AG09319 (cell line): ENCODE measurements at regions not wholly inside any gene's neighbourhood (a gene's known extent, or its start where the extent isn't known, plus 50 kb on each side); places are given as distances from the start of the nearest gene placed in this dataset.

ENCODE experiments used
- DNase-seq: peaks from one replicate; pipeline ENCODE4 v3.0.0-alpha.2; 2010; ENCODE audit warnings: low read depth; ENCODE audit errors: extremely low read depth
- CTCF ChIP-seq: IDR thresholded peaks from 2 replicates; pipeline ENCODE4 v1.5.1; 2011; ENCODE audit warnings: low read depth, mild to moderate bottlenecking, inconsistent platforms, low read length, moderate library complexity

- DNase-seq = no peak
- TF ChIP-seq CTCF = no peak
These were observed 237.6 kb upstream of the SOX9 start for GRCh38 chr17:71883258-71883657.

- TF ChIP-seq CTCF = no peak
- no peak for DNase-seq
These were observed 237.0 kb upstream of the SOX9 start for GRCh38 chr17:71883845-71884244.

GRCh38 chr17:71885662-71886061, 235.2 kb upstream of the SOX9 start:
- TF ChIP-seq CTCF = no peak
- no peak for DNase-seq

GRCh38 chr17:71899317-71899716, 221.5 kb upstream of the SOX9 start:
- no peak for TF ChIP-seq CTCF
- no peak for DNase-seq

GRCh38 chr17:71900621-71901229, 220.1 kb upstream of the SOX9 start:
- no peak for TF ChIP-seq CTCF
- no peak for DNase-seq

GRCh38 chr17:71902894-71903506, 217.8 kb upstream of the SOX9 start:
- TF ChIP-seq CTCF = no peak
- DNase-seq = no peak

GRCh38 chr17:71905376-71906031, 215.3 kb upstream of the SOX9 start:
- TF ChIP-seq CTCF = no peak
- no peak for DNase-seq
